SK-N-SH treated with all-trans-retinoic acid at 6 μM for 48 hours (cell line): ENCODE measurements at regions not wholly inside any gene's neighbourhood (a gene's known extent, or its start where the extent isn't known, plus 50 kb on each side); places are given as distances from the start of the nearest gene placed in this dataset.

Experiments
- ATAC-seq: fragments of 200-7000 bp; cut with Tn5 transposase; 3 replicates; pipeline ENCODE4 v1.9.1; 2020; ENCODE audit warnings: mild to moderate bottlenecking, moderate library complexity
- ARNTL ChIP-seq: fragments of 450-650 bp; formaldehyde crosslinking; IDR thresholded peaks from 2 replicates; pipeline ENCODE4 v1.5.0; 2020; ENCODE audit warnings: low read depth, mild to moderate bottlenecking, moderate library complexity, borderline replicate concordance
- CSDC2 ChIP-seq: fragments of 250-450 bp; sonication (Bioruptor Pico); IDR thresholded peaks from 2 replicates; pipeline ENCODE4 v1.5.0; 2020; ENCODE audit warnings: mild to moderate bottlenecking, moderate library complexity
- ESRRG ChIP-seq: fragments of 250-450 bp; sonication (Bioruptor Pico); IDR thresholded peaks from 2 replicates; pipeline ENCODE4 v1.6.1; 2021; ENCODE audit warnings: mild to moderate bottlenecking
- GLIS3 ChIP-seq: fragments of 250-450 bp; sonication (Bioruptor Pico); IDR thresholded peaks from 2 replicates; pipeline ENCODE4 v1.5.0; 2020; ENCODE audit warnings: mild to moderate bottlenecking, moderate library complexity
- ISL1 ChIP-seq: fragments of 250-450 bp; sonication (Bioruptor Pico); IDR thresholded peaks from 2 replicates; pipeline ENCODE4 v2.1.2; 2022; ENCODE audit warnings: mild to moderate bottlenecking, moderate library complexity
- OSR1 ChIP-seq: fragments of 250-450 bp; sonication (Bioruptor Pico); IDR thresholded peaks from 2 replicates; pipeline ENCODE4 v1.8.0; 2022; ENCODE audit warnings: moderate library complexity, mild to moderate bottlenecking, inconsistent platforms
- PPARA ChIP-seq: fragments of 250-450 bp; sonication (Bioruptor Pico); IDR thresholded peaks from 2 replicates; pipeline ENCODE4 v1.5.0; 2020; ENCODE audit warnings: mild to moderate bottlenecking, borderline replicate concordance
- RARB ChIP-seq: fragments of 250-450 bp; sonication (Bioruptor Pico); IDR thresholded peaks from 2 replicates; pipeline ENCODE4 v1.8.0; 2021; ENCODE audit warnings: mild to moderate bottlenecking, moderate library complexity
- SNAI2 ChIP-seq: fragments of 250-450 bp; sonication (Bioruptor Pico); IDR thresholded peaks from 2 replicates; pipeline ENCODE4 v1.5.0; 2020; ENCODE audit warnings: mild to moderate bottlenecking, moderate library complexity
- TCF4 ChIP-seq: fragments of 250-450 bp; sonication (Bioruptor Pico); IDR thresholded peaks from 2 replicates; pipeline ENCODE4 v1.8.0; 2021; ENCODE audit warnings: mild to moderate bottlenecking, moderate library complexity, borderline replicate concordance
- TOX ChIP-seq: fragments of 250-450 bp; sonication (Bioruptor Pico); IDR thresholded peaks from 2 replicates; pipeline ENCODE4 v1.8.0; 2021; ENCODE audit warnings: mild to moderate bottlenecking, moderate library complexity, borderline replicate concordance
- ZC3H10 ChIP-seq: fragments of 250-450 bp; sonication (Bioruptor Pico); IDR thresholded peaks from 2 replicates; pipeline ENCODE4 v1.5.1; 2021; ENCODE audit warnings: mild to moderate bottlenecking, moderate library complexity
- ZFP3 ChIP-seq: fragments of 250-450 bp; sonication (Bioruptor Pico); IDR thresholded peaks from 2 replicates; pipeline ENCODE4 v1.5.0; 2020; ENCODE audit warnings: mild to moderate bottlenecking, moderate library complexity
- ZFP30 ChIP-seq: fragments of 450-650 bp; formaldehyde crosslinking; IDR thresholded peaks from 2 replicates; pipeline ENCODE4 v1.5.0; 2022; ENCODE audit warnings: mild to moderate bottlenecking, moderate library complexity
- ZNF565 ChIP-seq: fragments of 450-650 bp; formaldehyde crosslinking; conservative IDR thresholded peaks from 2 replicates; pipeline ENCODE4 v1.5.0; 2020; ENCODE audit warnings: low read depth, mild to moderate bottlenecking, moderate library complexity
- ZNF70 ChIP-seq: fragments of 450-650 bp; formaldehyde crosslinking; IDR thresholded peaks from 2 replicates; pipeline ENCODE4 v1.5.0; 2020; ENCODE audit warnings: mild to moderate bottlenecking, moderate library complexity
- ZNF8 ChIP-seq: fragments of 450-650 bp; formaldehyde crosslinking; IDR thresholded peaks from 2 replicates; pipeline ENCODE4 v1.5.0; 2020; ENCODE audit warnings: mild to moderate bottlenecking, moderate library complexity
- TF ChIP-seq, protein P1 (sequence below): fragments of 250-450 bp; sonication (Bioruptor Pico); IDR thresholded peaks from 2 replicates; pipeline ENCODE4 v1.5.0; 2020; ENCODE audit warnings: mild to moderate bottlenecking, moderate library complexity
- TF ChIP-seq, protein P2 (sequence below): fragments of 250-450 bp; sonication (Bioruptor Pico); IDR thresholded peaks from 2 replicates; pipeline ENCODE4 v1.5.1; 2021; ENCODE audit warnings: mild to moderate bottlenecking, moderate library complexity
- TF ChIP-seq, protein P3 (sequence below): fragments of 250-450 bp; sonication (Bioruptor Pico); IDR thresholded peaks from 2 replicates; pipeline ENCODE4 v1.5.1; 2020; ENCODE audit warnings: low read depth, mild to moderate bottlenecking, moderate library complexity
- TF ChIP-seq, protein P4 (sequence below): fragments of 250-450 bp; sonication (Bioruptor Pico); IDR thresholded peaks from 2 replicates; pipeline ENCODE4 v1.8.0; 2021; ENCODE audit warnings: low read depth, mild to moderate bottlenecking, moderate library complexity, borderline replicate concordance
- TF ChIP-seq, protein P5 (sequence below): fragments of 250-450 bp; sonication (Bioruptor Pico); IDR thresholded peaks from 2 replicates; pipeline ENCODE4 v1.8.0; 2020; ENCODE audit warnings: mild to moderate bottlenecking, moderate library complexity, borderline replicate concordance

- ATAC-seq = no peak
- TF ChIP-seq CSDC2 (CRISPR knock-in tag) (no peak), RARB (CRISPR knock-in tag) (no peak), ESRRG (CRISPR knock-in tag) (no peak), PPARA (CRISPR knock-in tag) (no peak), GLIS3 (CRISPR knock-in tag) (no peak), TCF4 (CRISPR knock-in tag) (no peak), ZFP3 (CRISPR knock-in tag) (no peak), ZNF8 (CRISPR knock-in tag) (no peak), SNAI2 (CRISPR knock-in tag) (no peak), ZNF565 (CRISPR knock-in tag) (no peak), TOX (CRISPR knock-in tag) (no peak), ISL1 (CRISPR knock-in tag) (no peak), ZC3H10 (CRISPR knock-in tag) (no peak), ARNTL (CRISPR knock-in tag) (no peak), ZFP30 (CRISPR knock-in tag) (no peak), OSR1 (no peak)
- TF ChIP-seq, protein P1, sequence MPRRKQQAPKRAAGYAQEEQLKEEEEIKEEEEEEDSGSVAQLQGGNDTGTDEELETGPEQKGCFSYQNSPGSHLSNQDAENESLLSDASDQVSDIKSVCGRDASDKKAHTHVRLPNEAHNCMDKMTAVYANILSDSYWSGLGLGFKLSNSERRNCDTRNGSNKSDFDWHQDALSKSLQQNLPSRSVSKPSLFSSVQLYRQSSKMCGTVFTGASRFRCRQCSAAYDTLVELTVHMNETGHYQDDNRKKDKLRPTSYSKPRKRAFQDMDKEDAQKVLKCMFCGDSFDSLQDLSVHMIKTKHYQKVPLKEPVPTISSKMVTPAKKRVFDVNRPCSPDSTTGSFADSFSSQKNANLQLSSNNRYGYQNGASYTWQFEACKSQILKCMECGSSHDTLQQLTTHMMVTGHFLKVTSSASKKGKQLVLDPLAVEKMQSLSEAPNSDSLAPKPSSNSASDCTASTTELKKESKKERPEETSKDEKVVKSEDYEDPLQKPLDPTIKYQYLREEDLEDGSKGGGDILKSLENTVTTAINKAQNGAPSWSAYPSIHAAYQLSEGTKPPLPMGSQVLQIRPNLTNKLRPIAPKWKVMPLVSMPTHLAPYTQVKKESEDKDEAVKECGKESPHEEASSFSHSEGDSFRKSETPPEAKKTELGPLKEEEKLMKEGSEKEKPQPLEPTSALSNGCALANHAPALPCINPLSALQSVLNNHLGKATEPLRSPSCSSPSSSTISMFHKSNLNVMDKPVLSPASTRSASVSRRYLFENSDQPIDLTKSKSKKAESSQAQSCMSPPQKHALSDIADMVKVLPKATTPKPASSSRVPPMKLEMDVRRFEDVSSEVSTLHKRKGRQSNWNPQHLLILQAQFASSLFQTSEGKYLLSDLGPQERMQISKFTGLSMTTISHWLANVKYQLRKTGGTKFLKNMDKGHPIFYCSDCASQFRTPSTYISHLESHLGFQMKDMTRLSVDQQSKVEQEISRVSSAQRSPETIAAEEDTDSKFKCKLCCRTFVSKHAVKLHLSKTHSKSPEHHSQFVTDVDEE (CRISPR knock-in tag) = no peak
- TF ChIP-seq, protein P2, sequence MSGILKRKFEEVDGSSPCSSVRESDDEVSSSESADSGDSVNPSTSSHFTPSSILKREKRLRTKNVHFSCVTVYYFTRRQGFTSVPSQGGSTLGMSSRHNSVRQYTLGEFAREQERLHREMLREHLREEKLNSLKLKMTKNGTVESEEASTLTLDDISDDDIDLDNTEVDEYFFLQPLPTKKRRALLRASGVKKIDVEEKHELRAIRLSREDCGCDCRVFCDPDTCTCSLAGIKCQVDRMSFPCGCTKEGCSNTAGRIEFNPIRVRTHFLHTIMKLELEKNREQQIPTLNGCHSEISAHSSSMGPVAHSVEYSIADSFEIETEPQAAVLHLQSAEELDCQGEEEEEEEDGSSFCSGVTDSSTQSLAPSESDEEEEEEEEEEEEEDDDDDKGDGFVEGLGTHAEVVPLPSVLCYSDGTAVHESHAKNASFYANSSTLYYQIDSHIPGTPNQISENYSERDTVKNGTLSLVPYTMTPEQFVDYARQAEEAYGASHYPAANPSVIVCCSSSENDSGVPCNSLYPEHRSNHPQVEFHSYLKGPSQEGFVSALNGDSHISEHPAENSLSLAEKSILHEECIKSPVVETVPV (CRISPR knock-in tag) = no peak
- TF ChIP-seq, protein P3, sequence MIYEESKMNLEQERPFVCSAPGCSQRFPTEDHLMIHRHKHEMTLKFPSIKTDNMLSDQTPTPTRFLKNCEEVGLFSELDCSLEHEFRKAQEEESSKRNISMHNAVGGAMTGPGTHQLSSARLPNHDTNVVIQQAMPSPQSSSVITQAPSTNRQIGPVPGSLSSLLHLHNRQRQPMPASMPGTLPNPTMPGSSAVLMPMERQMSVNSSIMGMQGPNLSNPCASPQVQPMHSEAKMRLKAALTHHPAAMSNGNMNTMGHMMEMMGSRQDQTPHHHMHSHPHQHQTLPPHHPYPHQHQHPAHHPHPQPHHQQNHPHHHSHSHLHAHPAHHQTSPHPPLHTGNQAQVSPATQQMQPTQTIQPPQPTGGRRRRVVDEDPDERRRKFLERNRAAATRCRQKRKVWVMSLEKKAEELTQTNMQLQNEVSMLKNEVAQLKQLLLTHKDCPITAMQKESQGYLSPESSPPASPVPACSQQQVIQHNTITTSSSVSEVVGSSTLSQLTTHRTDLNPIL (CRISPR knock-in tag) = no peak
- TF ChIP-seq, protein P4, sequence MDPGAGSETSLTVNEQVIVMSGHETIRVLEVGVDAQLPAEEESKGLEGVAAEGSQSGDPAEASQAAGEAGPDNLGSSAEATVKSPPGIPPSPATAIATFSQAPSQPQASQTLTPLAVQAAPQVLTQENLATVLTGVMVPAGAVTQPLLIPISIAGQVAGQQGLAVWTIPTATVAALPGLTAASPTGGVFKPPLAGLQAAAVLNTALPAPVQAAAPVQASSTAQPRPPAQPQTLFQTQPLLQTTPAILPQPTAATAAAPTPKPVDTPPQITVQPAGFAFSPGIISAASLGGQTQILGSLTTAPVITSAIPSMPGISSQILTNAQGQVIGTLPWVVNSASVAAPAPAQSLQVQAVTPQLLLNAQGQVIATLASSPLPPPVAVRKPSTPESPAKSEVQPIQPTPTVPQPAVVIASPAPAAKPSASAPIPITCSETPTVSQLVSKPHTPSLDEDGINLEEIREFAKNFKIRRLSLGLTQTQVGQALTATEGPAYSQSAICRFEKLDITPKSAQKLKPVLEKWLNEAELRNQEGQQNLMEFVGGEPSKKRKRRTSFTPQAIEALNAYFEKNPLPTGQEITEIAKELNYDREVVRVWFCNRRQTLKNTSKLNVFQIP (CRISPR knock-in tag) = no peak
- TF ChIP-seq, all 23 proteins: peak for 0
These were observed 72.2 kb upstream of the KRTAP11-1 start for GRCh38 chr21:30953605-30954004.

DNA sequence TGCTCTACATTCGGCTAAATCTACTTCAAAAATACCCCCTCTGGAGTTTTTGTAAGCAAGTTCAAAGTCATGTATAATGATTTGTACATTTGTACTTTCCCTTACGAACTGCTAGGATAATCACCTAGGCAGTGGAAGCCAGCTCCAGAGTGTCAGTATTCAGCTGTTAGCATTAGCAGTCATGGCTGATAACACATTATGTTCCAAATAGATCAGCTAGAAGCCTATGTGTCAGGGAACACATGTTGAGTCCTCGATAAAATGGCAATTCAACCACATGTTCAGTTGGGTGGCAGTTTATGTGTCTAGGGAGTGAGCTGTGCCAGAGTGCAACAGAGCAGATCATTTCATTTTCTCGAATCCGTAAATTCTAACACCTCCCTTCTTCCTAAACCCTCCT is 65.8 kb upstream of the KRTAP11-1 start:
- ATAC-seq = no peak
- TF ChIP-seq, protein P5, sequence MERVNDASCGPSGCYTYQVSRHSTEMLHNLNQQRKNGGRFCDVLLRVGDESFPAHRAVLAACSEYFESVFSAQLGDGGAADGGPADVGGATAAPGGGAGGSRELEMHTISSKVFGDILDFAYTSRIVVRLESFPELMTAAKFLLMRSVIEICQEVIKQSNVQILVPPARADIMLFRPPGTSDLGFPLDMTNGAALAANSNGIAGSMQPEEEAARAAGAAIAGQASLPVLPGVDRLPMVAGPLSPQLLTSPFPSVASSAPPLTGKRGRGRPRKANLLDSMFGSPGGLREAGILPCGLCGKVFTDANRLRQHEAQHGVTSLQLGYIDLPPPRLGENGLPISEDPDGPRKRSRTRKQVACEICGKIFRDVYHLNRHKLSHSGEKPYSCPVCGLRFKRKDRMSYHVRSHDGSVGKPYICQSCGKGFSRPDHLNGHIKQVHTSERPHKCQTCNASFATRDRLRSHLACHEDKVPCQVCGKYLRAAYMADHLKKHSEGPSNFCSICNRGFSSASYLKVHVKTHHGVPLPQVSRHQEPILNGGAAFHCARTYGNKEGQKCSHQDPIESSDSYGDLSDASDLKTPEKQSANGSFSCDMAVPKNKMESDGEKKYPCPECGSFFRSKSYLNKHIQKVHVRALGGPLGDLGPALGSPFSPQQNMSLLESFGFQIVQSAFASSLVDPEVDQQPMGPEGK = no peak
- TF ChIP-seq, protein P4 (CRISPR knock-in tag) = no peak
- TF ChIP-seq ZNF70 (CRISPR knock-in tag) = no peak
- TF ChIP-seq TCF4 (CRISPR knock-in tag) = no peak
- TF ChIP-seq ZFP30 (CRISPR knock-in tag) = no peak
